Right cardiac atrium (tissue), 5 donors: ENCODE measurements at regions not wholly inside any gene's neighbourhood (a gene's known extent, or its start where the extent isn't known, plus 50 kb on each side); places are given as distances from the start of the nearest gene placed in this dataset.
"Not testable (repeated sequence)": the region's sequence is repeated elsewhere in the genome, so short reads cannot be mapped to it uniquely, and the experiment has no call there.

Experiments
- ATAC-seq, 2 donors: fragments of 200-7000 bp; cut with Tn5 transposase; one replicate each; pipeline versions ENCODE4 v1.8.0 to v1.9.1; 2020; ENCODE audit warnings: moderate library complexity in 2 of 2, mild to moderate bottlenecking in 1 of 2
- DNase-seq, 3 donors: peaks; one replicate each; pipeline ENCODE4 v3.0.0-alpha.2; 2020
- H3K27ac ChIP-seq: one replicate; pipeline ENCODE4 v1.5.1; 2013; ENCODE audit warnings: mild to moderate bottlenecking, low read length, control low read depth, moderate library complexity
- H3K27me3 ChIP-seq: one replicate; pipeline ENCODE4 v1.6.1; 2013; ENCODE audit not compliant: control insufficient read depth, insufficient read depth
- H3K4me1 ChIP-seq: one replicate; pipeline ENCODE4 v1.6.1; 2013; ENCODE audit warnings: low read length; ENCODE audit not compliant: control insufficient read depth, insufficient read depth
- H3K4me3 ChIP-seq: one replicate; pipeline ENCODE4 v1.5.1; 2013; ENCODE audit warnings: low read length, control low read depth
- H3K9me3 ChIP-seq: one replicate; pipeline ENCODE4 v1.6.1; 2013; ENCODE audit warnings: low read length; ENCODE audit not compliant: control insufficient read depth
- WGBS: extraction: QIAGEN DNeasy Blood & Tissue Kit; methylation state at CpG from one replicate; pipeline ENCODE4 v1.1.7; 2013; 5-methylcytosine and 5-hydroxymethylcytosine counted together
- intact Hi-C, 4 donors: fragments of 100-400 bp; cut with DNase I; formaldehyde crosslinking; loops; one replicate each; pipeline versions ENCODE4 v1.11.0 to v1.14.0; 2022 to 2023
- donor health status: healthy with polysubstance abuse.
- donor health status: DM: no; HTN: yes; CAD: no.
- donor health status: DM: no; HTN: no; CAD: no.
- donor health status: DM: no; HTN: yes; CAD: no; lungs with severe emphysema.
- donor health status: DM: yes; HTN: yes; CAD: no.

- peak; percentile 84 to 88 for ATAC-seq
Observed at GRCh38 chr2:89153210-89153609, 461.7 kb downstream of the RPIA start.

GRCh38 chr2:89154247-89154682 is 462.8 kb downstream of the RPIA start:
- H3K27me3 ChIP-seq, H3K9me3 ChIP-seq, H3K27ac ChIP-seq, H3K4me1 ChIP-seq, H3K4me3 ChIP-seq: not testable (repeated sequence)
- ATAC-seq = peak; percentile 67 to 70
- DNase-seq = peak in 2 of 3 donors; percentile 40 to 55
- intact Hi-C loops = loop anchor here in 1 of 4 donors (10.0 kb wide), 1 partner anchor 279 kb away; no protein-coding TSS in a partner anchor
- 53% methylated on average over 1 of the region's 2 CpGs for WGBS

More at GRCh38 chr2:89153210-89153609, 461.7 kb downstream of the RPIA start:
- peak; percentile 57 to 85 (median 63) for DNase-seq
- not testable (repeated sequence) for H3K4me3 ChIP-seq, H3K9me3 ChIP-seq, H3K27me3 ChIP-seq, H3K4me1 ChIP-seq, H3K27ac ChIP-seq
- WGBS = 31% methylated on average over 2 of the region's 2 CpGs
- intact Hi-C loops = loop anchor here in 1 of 4 donors (10.0 kb wide), 1 partner anchor 278 kb away; no protein-coding TSS in a partner anchor

- H3K9me3 ChIP-seq, H3K27ac ChIP-seq, H3K4me1 ChIP-seq, H3K27me3 ChIP-seq, intact Hi-C loops, H3K4me3 ChIP-seq: not testable (repeated sequence)
- WGBS = 11% methylated on average over 6 of the region's 9 CpGs
- DNase-seq = peak in 1 of 3 donors; percentile 12
- ATAC-seq = peak in 1 of 2 donors; percentile 54
Observed at GRCh38 chr2:89160306-89160705, 468.8 kb downstream of the RPIA start.

- H3K4me3 ChIP-seq, H3K27ac ChIP-seq, DNase-seq, H3K9me3 ChIP-seq, intact Hi-C loops, H3K27me3 ChIP-seq, ATAC-seq, H3K4me1 ChIP-seq: not testable (repeated sequence)
- WGBS = 40% methylated on average over 2 of the region's 2 CpGs
Observed at GRCh38 chr2:89161626-89162025, 470.2 kb downstream of the RPIA start.

GRCh38 chr2:89170506-89171173 is 479.2 kb downstream of the RPIA start:
- DNase-seq, intact Hi-C loops, H3K4me1 ChIP-seq, H3K27ac ChIP-seq, H3K4me3 ChIP-seq, H3K9me3 ChIP-seq, ATAC-seq, H3K27me3 ChIP-seq: not testable (repeated sequence)
- 67% methylated on average over 2 of the region's 4 CpGs for WGBS

DNA sequence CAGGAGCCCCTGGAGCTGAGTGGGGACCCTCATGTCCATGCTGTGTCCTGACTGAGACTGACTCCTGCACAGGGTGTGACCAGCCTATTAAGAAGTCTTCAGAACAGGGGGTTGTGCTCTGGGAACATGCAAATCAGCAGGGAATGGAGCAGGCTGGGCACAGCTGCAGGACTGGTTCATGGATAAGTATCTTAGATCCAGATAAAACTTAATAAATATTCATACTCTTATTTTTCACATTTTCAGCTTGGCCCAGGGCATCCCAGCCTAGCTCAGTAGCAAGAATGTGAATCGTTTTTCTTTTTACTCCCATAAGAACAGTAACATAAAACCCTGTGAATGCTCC is 479.7 kb downstream of the RPIA start:
- H3K9me3 ChIP-seq, H3K27me3 ChIP-seq, ATAC-seq, intact Hi-C loops, H3K4me1 ChIP-seq, DNase-seq, H3K4me3 ChIP-seq, H3K27ac ChIP-seq: not testable (repeated sequence)
- 17% methylated on average over 1 of the region's 1 CpG for WGBS

- H3K27me3 ChIP-seq, H3K9me3 ChIP-seq, H3K27ac ChIP-seq, H3K4me1 ChIP-seq, H3K4me3 ChIP-seq, ATAC-seq, DNase-seq, intact Hi-C loops: not testable (repeated sequence)
Observed at GRCh38 chr2:89177004-89177403, 485.5 kb downstream of the RPIA start.

DNA sequence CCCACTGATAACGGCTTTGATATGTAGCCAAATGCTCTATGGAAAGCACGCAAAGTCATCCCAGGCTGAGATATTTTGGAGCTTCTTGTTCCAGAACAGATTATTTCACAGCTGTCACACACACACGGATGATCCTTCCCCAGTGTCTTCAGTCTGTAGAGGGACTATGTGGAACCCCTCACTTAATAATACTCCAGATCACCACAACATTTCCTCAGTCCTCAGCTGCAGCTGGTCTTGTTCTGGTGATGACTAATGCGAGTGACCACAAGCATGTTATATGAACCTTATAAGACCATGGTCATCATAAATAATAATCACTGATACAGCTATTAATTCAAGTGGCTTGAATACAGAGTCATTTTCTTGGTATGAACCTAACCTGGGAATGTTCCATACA is 490.7 kb downstream of the RPIA start:
- H3K27me3 ChIP-seq, H3K4me1 ChIP-seq, H3K27ac ChIP-seq, DNase-seq, H3K4me3 ChIP-seq, ATAC-seq, H3K9me3 ChIP-seq, intact Hi-C loops: not testable (repeated sequence)
- 56% methylated on average over 4 of the region's 4 CpGs for WGBS

DNA sequence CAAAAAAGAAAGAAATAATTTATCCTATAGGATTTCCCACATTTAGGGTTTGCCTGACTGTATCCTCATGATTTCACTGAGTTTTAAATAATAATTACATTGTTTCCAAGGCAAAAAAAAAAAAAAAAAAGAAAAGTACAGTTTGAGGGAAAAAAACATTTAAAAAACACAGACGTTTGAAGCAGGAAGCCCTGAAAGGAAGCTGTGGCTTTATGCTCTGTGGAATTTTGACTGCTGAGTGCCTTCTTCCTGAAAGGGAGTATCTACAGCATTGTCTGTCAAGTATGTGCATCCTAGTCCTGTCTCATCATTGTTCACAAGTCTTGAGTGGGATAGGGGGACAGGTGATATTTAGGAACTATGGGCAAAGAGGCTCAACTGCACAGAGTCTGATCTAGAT is 493.3 kb downstream of the RPIA start:
- H3K27me3 ChIP-seq, H3K9me3 ChIP-seq, ATAC-seq, DNase-seq, H3K4me1 ChIP-seq, H3K4me3 ChIP-seq, intact Hi-C loops, H3K27ac ChIP-seq: not testable (repeated sequence)
- 10% methylated on average over 1 of the region's 1 CpG for WGBS

- H3K4me3 ChIP-seq, DNase-seq, H3K27me3 ChIP-seq, H3K9me3 ChIP-seq, intact Hi-C loops, ATAC-seq, H3K27ac ChIP-seq, H3K4me1 ChIP-seq: not testable (repeated sequence)
- WGBS = 68% methylated on average over 3 of the region's 4 CpGs
Observed at GRCh38 chr2:89195636-89196251, 504.3 kb downstream of the RPIA start.

DNA sequence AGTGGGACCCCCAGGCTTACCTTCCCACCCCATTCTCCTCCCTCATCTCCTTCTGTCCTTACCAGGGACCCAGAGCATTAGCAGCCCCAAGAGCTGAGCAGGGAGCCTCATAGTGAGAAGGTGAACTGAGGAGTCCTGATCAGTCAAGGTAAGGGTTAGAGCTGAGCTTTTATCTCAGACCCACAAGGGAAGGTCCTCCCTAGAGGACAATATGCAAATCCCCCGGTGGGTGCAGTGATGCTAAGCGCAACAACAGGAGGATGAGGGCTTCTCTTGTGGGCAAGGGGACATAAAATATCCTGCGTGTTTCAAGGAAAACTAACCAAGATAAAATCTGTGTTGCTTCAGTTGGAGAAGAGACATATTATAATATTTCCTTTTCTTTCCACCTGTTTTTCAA is 505.2 kb downstream of the RPIA start:
- H3K4me1 ChIP-seq, DNase-seq, intact Hi-C loops, H3K27ac ChIP-seq, ATAC-seq, H3K27me3 ChIP-seq, H3K4me3 ChIP-seq, H3K9me3 ChIP-seq: not testable (repeated sequence)
- WGBS = no CpG with 5 or more reads among the region's 3 CpGs
